CD4-positive, alpha-beta T cell (primary cell): ENCODE measurements at regions not wholly inside any gene's neighbourhood (a gene's known extent, or its start where the extent isn't known, plus 50 kb on each side); places are given as distances from the start of the nearest gene placed in this dataset.

Source experiments
- ATAC-seq: fragments of 200-7000 bp; cut with Tn5 transposase; one replicate; pipeline ENCODE4 v1.10.0; 2022; ENCODE audit warnings: mild to moderate bottlenecking; ENCODE audit not compliant: poor library complexity
- CTCF ChIA-PET: fragments of 350-600 bp; sonication (Branson Sonifier 250); formaldehyde crosslinking; loops from one replicate; lab custom pipeline; 2021; ENCODE audit warnings: antibody characterized with exemption, inconsistent platforms; lab: Charles Lee
- POLR2A ChIA-PET: fragments of 350-600 bp; sonication (Branson Sonifier 250); formaldehyde crosslinking; loops from one replicate; lab custom pipeline; 2021; ENCODE audit warnings: antibody characterized with exemption, inconsistent platforms; lab: Charles Lee
- DNase-seq, 14 experiments: peaks; one replicate each; pipeline ENCODE4 v3.0.0-alpha.2; 2013 to 2020; ENCODE audit warnings: mixed read lengths in 2 of 14
- H3K27ac ChIP-seq, 2 donors: one replicate each; pipeline versions ENCODE4 v1.5.1 to v1.7.0; 2013; ENCODE audit warnings: low read length in 2 of 2, low read depth in 1 of 2, mild to moderate bottlenecking in 1 of 2
- H3K27me3 ChIP-seq, 2 experiments: 1 replicate in 1 of 2; 2 replicates in 1 of 2; pipeline versions ENCODE4 v1.6.1 to v1.7.0; 2013; ENCODE audit warnings: low read length in 2 of 2, control low read depth in 1 of 2, mild to moderate bottlenecking in 1 of 2, moderate library complexity in 1 of 2; ENCODE audit not compliant: insufficient read depth in 2 of 2, control insufficient read depth in 1 of 2
- H3K36me3 ChIP-seq: one replicate; pipeline ENCODE4 v1.6.1; 2013; ENCODE audit warnings: low read length, control low read depth; ENCODE audit not compliant: insufficient read depth
- H3K4me1 ChIP-seq: one replicate; pipeline ENCODE4 v1.6.1; 2013; ENCODE audit warnings: low read length, control low read depth; ENCODE audit not compliant: insufficient read depth
- H3K4me3 ChIP-seq: one replicate; pipeline ENCODE4 v1.5.1; 2013; ENCODE audit warnings: mild to moderate bottlenecking, low read length, moderate library complexity
- H3K9me3 ChIP-seq, 2 experiments: 1 replicate in 1 of 2; 2 replicates in 1 of 2; pipeline versions ENCODE4 v1.6.1 to v1.7.0; 2013; ENCODE audit warnings: low read length in 2 of 2, mild to moderate bottlenecking in 2 of 2, control low read depth in 1 of 2, moderate library complexity in 1 of 2; ENCODE audit not compliant: control insufficient read depth in 1 of 2, insufficient read depth in 1 of 2
- H3K27ac Mint-ChIP-seq: one replicate; pipeline ENCODE4 v1.8.0; 2020; ENCODE audit warnings: mixed read lengths
- H3K27me3 Mint-ChIP-seq: one replicate; pipeline ENCODE4 v1.8.0; 2021; ENCODE audit warnings: mixed read lengths
- H3K36me3 Mint-ChIP-seq: one replicate; pipeline ENCODE4 v1.8.0; 2021; ENCODE audit warnings: low read depth, mixed read lengths
- H3K4me1 Mint-ChIP-seq: one replicate; pipeline ENCODE4 v1.8.0; 2021; ENCODE audit warnings: low read depth, mixed read lengths
- H3K4me3 Mint-ChIP-seq: one replicate; pipeline ENCODE4 v1.8.0; 2020; ENCODE audit warnings: mild to moderate bottlenecking, mixed read lengths
- H3K9me3 Mint-ChIP-seq: one replicate; pipeline ENCODE4 v1.8.0; 2020; ENCODE audit warnings: mixed read lengths
- intact Hi-C, 2 experiments: fragments of 100-400 bp; cut with DNase I in 1 of 2; cut with micrococcal nuclease in 1 of 2; formaldehyde crosslinking; loops; one replicate each; pipeline versions ENCODE4 v1.15.1 to v1.9.0; 2023 to 2025; cut with DNase I, micrococcal nuclease
- TF ChIP-seq, protein P1 (sequence below): fragments of 200-600 bp; IDR thresholded peaks from one replicate; pipeline ENCODE4 v1.8.0; 2022; ENCODE audit warnings: antibody characterized with exemption, mild to moderate bottlenecking

DNA sequence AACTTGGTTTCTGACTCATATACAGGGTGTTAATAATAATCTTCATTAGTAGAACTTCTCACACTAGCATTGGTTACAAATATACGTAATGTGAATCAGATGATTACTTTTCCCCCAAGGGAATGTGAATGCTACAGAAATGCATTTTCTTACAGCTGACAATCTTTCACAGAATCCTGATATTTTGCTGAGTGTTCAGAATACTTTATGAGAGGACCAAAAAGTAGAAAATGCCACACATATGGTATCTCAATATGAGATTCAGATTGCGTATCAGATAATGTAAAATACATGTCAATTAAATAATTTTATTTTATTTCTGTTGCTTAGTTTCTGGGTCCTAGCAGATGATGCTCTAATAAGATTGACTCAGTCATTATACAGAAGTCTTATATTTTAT is 979.9 kb upstream of the GBE1 start:
- Mint-ChIP-seq H3K4me1 (no peaks in the 10 kb centered on the region), H3K36me3 (no peaks in the 10 kb centered on the region), H3K4me3 (no peak overlapping the region), H3K9me3 (no peaks in the 10 kb centered on the region), H3K27ac (no peak overlapping the region), H3K27me3 (no peaks in the 10 kb centered on the region)
- POLR2A ChIA-PET: no interaction called here
- intact Hi-C loops: no loop called here
- CTCF ChIA-PET: no interaction called here
- Histone ChIP-seq H3K27ac (no peak overlapping the region), H3K4me1 (no peaks in the 10 kb centered on the region), H3K36me3 (no peaks in the 10 kb centered on the region), H3K4me3 (no peak overlapping the region), H3K27me3 (no peaks in the 10 kb centered on the region), H3K9me3 (peaks cover 0 to 5% of the 10 kb centered on the region in 2 experiments)
- TF ChIP-seq, protein P1, sequence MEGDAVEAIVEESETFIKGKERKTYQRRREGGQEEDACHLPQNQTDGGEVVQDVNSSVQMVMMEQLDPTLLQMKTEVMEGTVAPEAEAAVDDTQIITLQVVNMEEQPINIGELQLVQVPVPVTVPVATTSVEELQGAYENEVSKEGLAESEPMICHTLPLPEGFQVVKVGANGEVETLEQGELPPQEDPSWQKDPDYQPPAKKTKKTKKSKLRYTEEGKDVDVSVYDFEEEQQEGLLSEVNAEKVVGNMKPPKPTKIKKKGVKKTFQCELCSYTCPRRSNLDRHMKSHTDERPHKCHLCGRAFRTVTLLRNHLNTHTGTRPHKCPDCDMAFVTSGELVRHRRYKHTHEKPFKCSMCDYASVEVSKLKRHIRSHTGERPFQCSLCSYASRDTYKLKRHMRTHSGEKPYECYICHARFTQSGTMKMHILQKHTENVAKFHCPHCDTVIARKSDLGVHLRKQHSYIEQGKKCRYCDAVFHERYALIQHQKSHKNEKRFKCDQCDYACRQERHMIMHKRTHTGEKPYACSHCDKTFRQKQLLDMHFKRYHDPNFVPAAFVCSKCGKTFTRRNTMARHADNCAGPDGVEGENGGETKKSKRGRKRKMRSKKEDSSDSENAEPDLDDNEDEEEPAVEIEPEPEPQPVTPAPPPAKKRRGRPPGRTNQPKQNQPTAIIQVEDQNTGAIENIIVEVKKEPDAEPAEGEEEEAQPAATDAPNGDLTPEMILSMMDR: no peak
- DNase-seq (no peak), ATAC-seq (no peak)

- POLR2A ChIA-PET: no interaction called here
- Mint-ChIP-seq H3K27me3 (no peaks in the 10 kb centered on the region), H3K4me1 (no peaks in the 10 kb centered on the region), H3K36me3 (no peaks in the 10 kb centered on the region), H3K4me3 (no peak overlapping the region), H3K27ac (no peak overlapping the region), H3K9me3 (peaks cover 2% of the 10 kb centered on the region)
- TF ChIP-seq, protein P1: no peak
- no peak overlapping the region for H3K27ac ChIP-seq
- intact Hi-C loops: no loop called here
- ATAC-seq: no peak
- H3K9me3 ChIP-seq: peaks cover 0 to 5% of the 10 kb centered on the region in 2 experiments
- no peak overlapping the region for H3K4me3 ChIP-seq
- H3K36me3 ChIP-seq: no peaks in the 10 kb centered on the region
- H3K4me1 ChIP-seq: no peaks in the 10 kb centered on the region
- no peaks in the 10 kb centered on the region for H3K27me3 ChIP-seq
- CTCF ChIA-PET: no interaction called here
- no peak for DNase-seq
Measured at GRCh38 chr3:82739390-82739789, 977.9 kb upstream of the GBE1 start.

DNA sequence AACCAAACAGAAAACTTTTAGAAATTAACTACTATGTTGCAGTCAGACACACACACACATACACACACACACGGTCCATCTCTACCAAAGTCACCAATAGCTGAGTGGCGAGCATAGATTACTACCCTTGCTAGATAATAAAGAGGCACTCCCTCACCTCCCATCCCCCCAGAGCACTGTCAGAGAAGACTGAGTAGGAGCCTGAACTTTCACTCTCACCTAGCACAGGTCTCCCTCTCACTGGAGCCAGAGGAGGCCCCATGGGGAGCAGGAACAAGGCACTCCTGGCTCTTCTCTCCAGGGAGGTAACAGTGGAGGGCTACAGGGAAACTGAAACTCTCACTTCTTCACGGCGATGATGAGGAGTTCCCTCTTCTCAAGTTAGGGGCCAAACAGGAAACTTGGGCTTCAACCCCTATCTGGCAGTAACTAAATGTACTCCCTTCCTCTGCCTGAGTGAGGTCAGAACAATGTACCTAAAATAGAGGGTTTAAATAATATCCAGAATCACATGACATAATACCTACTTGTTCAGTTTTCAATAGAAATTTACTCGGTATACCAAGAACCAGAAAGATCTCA is 975.3 kb upstream of the GBE1 start:
- DNase-seq (no peak), ATAC-seq (no peak)
- CTCF ChIA-PET: no interaction called here
- TF ChIP-seq, protein P1: no peak
- Histone ChIP-seq H3K36me3 (no peaks in the 10 kb centered on the region), H3K9me3 (no peaks in the 10 kb centered on the region), H3K27me3 (no peaks in the 10 kb centered on the region), H3K4me3 (no peak overlapping the region), H3K27ac (no peak overlapping the region), H3K4me1 (no peaks in the 10 kb centered on the region)
- Mint-ChIP-seq H3K4me1 (no peaks in the 10 kb centered on the region), H3K4me3 (no peak overlapping the region), H3K9me3 (peaks cover 2% of the 10 kb centered on the region), H3K27ac (no peak overlapping the region), H3K27me3 (no peaks in the 10 kb centered on the region), H3K36me3 (no peaks in the 10 kb centered on the region)
- intact Hi-C loops: no loop called here
- POLR2A ChIA-PET: no interaction called here
